HG03108 (cell line): ENCODE measurements at regions not wholly inside any gene's neighbourhood (a gene's known extent, or its start where the extent isn't known, plus 50 kb on each side); places are given as distances from the start of the nearest gene placed in this dataset.

Experiments
- ATAC-seq: cut with Tn5 transposase; IDR thresholded peaks from one replicate; pipeline ENCODE4 v1.9.1; 2021; ENCODE audit warnings: moderate library complexity; ENCODE audit not compliant: unreplicated experiment

- no peak for ATAC-seq
Measured at GRCh38 chr4:33171873-33172525, 2451.8 kb downstream of the PCDH7 start.

DNA sequence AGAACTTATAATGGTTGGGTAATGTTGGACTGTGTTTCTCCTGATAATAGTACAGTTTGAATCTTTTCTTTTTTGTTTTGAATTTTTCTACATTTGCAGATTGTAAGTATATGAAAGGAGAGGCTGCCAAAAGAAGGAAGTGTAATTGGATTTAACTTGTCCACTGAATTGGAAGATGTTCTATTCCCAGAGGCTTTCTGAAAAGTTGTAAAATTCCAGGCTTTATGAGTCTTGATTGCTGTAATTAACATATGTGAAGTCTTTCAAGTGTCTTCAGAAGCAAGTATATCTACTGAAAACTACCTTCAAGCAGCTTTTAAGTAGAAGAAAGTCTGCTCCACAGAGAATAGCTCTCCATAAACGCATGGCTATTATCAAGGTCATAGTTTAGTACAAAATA is 2456.4 kb downstream of the PCDH7 start:
- ATAC-seq, result no peak

GRCh38 chr4:33184657-33185290 is 2464.6 kb downstream of the PCDH7 start:
- peak; percentile 92 for ATAC-seq

DNA sequence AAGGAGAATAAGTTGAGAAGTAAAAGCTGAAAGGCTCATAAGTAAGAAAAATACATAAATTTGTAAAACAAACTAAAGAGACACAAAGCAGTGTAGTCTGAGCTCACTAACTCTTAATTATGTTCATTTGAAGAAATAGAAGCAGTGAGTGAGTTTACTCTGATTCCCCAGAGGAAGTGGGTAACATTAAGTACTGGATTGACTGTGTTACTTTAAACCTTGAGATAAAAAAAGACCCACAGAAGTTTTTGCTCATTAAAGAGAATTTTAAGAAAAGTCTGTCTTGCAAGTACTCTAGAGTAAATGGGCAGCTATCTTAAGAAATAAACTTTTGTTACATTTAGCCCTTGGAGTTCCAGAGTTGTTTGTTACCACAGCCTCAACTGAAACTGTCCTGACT is 2466.9 kb downstream of the PCDH7 start:
- peak; percentile 47 for ATAC-seq

DNA sequence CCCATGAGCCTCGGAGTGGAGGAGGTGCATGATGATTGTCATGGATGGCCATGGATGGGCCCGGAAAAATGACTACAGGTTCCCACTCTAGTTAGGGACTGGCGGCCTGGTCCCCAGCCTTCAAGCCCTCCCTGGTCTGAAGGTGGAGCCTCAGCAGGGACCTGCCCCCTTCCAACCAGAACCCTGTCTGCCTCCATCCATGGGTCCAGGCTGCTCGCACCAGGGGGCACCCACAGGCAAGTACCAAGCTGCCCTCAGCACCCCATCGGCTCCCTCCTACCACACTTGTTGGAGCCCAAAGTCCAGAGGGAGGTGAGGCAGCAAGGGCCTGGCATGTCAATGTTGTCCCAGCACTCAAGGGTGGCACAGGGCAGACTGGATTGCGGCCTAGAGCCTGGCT is 2468.6 kb downstream of the PCDH7 start:
- ATAC-seq, result no peak

GRCh38 chr4:33189169-33189568 is 2469.0 kb downstream of the PCDH7 start:
- no peak for ATAC-seq

GRCh38 chr4:33193109-33193508 is 2472.9 kb downstream of the PCDH7 start:
- no peak for ATAC-seq

DNA sequence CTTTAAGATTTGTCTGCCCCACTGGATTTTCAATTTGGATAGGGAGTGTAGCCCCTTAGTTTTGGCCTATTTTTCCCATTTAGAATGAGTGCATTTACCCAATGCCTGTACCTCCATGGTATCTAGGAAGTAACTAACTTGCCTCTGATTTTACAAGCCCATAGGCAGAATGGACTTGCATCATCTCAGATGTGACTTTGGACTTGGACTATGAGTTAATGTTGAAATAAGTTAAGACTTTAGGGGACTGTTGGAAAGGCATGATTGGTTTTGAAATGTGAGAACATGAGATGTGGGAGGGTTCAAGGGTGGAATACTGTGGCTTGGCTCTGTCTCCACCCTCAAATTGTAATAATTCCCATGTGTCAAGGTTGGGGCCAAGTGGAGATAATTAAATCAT is 2480.2 kb downstream of the PCDH7 start:
- no peak for ATAC-seq

DNA sequence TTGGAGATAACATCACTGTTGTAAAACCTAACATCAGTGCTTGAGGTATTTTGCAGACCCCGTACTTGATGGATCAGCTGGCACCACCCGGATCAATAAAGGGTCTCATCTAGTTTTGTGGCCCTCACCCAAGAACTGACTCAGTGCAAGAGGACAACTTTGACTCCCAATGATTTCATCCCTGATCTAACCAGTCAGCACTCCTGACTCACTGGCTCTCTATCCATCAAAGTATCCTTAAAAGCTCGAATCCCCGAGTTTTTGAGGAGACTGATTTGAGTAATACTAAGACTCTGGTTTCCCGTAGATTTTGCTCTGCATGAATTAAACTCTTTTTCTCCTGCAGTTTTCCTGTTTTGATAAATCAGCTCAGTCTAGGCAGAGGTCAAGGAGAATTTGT is 2498.1 kb downstream of the PCDH7 start:
- ATAC-seq, result no peak

DNA sequence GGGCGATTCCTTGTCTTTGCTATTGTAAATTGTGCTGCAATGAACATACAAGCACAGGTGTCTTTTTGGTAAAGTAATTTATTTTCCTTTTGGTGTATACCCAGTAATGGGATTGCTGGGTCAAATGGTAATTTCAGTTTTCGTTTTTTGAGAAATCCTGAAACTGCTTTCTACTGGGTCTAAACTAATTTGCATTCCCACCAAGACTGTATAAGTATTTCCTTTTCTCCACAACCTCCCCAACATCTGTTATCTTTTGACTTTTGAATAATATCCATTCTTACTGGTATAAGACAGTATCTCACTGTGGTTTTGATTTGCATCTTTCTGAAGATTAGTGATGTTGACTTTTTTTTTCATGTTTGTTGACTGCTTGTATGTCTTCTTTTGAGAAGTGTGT is 2506.0 kb downstream of the PCDH7 start:
- ATAC-seq, result no peak

DNA sequence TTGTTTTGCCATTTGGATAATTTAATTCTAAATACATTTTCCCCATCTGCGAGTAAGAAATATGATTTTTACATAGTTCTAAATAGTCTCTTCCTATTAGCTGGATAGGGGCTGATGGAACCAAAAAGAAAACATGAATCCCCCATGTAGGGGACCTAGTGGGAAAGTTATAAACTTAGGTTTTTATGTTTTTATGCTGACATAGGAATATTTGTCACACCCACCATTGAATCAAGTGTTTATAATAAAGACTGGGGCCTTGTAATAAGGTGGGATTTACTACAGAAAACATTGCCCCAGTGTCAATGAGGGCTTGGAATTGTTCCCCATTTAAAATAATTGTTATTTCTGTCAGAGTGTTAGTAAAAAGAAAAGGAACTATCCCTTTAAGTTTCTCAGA is 2506.6 kb downstream of the PCDH7 start:
- no peak for ATAC-seq

DNA sequence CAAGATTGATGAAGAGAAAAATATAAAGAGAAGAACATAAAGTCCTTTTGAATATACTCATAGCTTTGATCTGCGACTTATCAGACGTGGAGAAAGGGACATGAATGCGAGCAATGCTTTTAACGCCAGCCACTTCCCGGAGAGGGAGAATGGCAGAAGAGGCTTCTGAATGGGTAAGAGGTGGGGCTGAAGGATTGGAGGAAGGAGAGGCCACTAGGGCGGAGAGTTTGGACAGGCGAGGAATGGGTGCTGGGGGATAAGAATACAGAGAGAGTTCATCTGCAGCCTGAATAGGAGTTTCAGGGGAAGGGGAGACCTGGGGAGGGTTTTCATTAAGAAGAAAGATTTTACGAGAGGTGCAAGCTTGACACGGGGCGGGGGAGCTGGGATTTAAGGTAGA is 2534.9 kb downstream of the PCDH7 start:
- no peak for ATAC-seq

GRCh38 chr4:33255507-33255906 is 2535.3 kb downstream of the PCDH7 start:
- ATAC-seq, result no peak

DNA sequence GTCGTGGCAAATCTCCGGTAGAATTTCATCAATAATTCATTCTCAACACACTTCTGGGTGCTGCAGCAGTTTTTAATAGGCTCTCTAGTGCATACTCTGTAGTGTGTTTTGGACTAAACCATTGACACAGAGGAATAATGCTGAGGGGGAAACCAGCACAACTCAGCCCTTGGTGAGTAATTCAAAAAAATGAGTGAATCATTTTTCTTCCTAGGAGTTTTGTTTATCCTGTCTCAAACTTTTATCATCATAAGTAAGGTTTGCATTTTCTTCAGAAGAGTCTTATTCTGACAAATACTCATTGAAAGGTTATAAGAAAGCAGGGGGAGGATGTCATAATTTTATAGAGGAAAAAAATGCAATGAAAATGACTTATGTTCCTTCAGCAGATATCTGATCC is 2542.7 kb downstream of the PCDH7 start:
- ATAC-seq, result no peak

- ATAC-seq, result no peak
Measured at GRCh38 chr4:33268776-33269175, 2548.6 kb downstream of the PCDH7 start.

- ATAC-seq, result no peak
Measured at GRCh38 chr4:33270403-33270802, 2550.2 kb downstream of the PCDH7 start.

GRCh38 chr4:33272722-33273121 is 2552.6 kb downstream of the PCDH7 start:
- ATAC-seq, result no peak

- ATAC-seq, result no peak
Measured at GRCh38 chr4:33283818-33284217, 2563.6 kb downstream of the PCDH7 start.

GRCh38 chr4:33296876-33297455 is 2576.8 kb downstream of the PCDH7 start:
- ATAC-seq, result no peak

DNA sequence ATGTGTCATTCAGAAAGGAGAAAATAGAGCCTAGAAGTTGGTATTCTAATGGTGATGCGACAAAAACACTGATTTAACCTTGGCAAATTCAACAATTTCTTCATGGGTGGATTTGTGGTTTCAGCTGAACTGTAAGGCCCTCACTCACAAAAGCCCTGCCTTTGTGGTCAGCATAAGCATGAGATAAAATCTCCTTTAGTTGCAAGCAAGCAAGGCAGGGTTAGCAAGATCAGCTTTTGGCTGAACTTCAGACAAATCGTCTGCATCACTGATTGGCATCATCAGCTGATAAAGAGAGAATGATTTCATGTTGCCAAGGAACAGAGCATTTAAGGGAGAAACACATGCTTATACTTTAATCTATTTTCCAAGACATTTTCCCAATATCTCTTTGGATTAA is 2582.2 kb downstream of the PCDH7 start:
- ATAC-seq, result no peak

- no peak for ATAC-seq
Measured at GRCh38 chr4:33306131-33306530, 2586.0 kb downstream of the PCDH7 start.

- ATAC-seq, result no peak
Measured at GRCh38 chr4:33316033-33316432, 2595.9 kb downstream of the PCDH7 start.

- no peak for ATAC-seq
Measured at GRCh38 chr4:33316578-33316977, 2596.4 kb downstream of the PCDH7 start.
